ENCODE measurements at regions not wholly inside any gene's neighbourhood (a gene's known extent, or its start where the extent isn't known, plus 50 kb on each side); places are given as distances from the start of the nearest gene placed in this dataset.
"Not testable (repeated sequence)": the region's sequence is repeated elsewhere in the genome, so short reads cannot be mapped to it uniquely, and the experiment has no call there.

GRCh38 chr2:7094231-7094741, 177.1 kb downstream of the RNF144A start:
- Histone ChIP-seq H3K9me3 (ENCODE audit: control insufficient read depth in 3 of 3, low read length in 3 of 3) (no peaks in the 10 kb centered on the region), H3K4me3 (ENCODE audit: low read length in 3 of 3) (no peak overlapping the region), H3K27ac (ENCODE audit: low read depth, low read length) (no peak overlapping the region), H3K9ac (ENCODE audit: low read depth in 1 of 3, low read length in 3 of 3) (no peak overlapping the region), H3K36me3 (ENCODE audit: control insufficient read depth in 3 of 3, insufficient read depth in 3 of 3, low read length in 3 of 3) (no peaks in the 10 kb centered on the region), H3K27me3 (ENCODE audit: control insufficient read depth in 3 of 3, insufficient read depth in 3 of 3, low read length in 3 of 3) (no peaks in the 10 kb centered on the region), H3K4me1 (ENCODE audit: control insufficient read depth in 3 of 3, insufficient read depth in 3 of 3, low read length in 3 of 3) (peaks cover 4 to 6% (median 4%) of the 10 kb centered on the region in 3 donors)

GRCh38 chr2:7096726-7097352, 179.6 kb downstream of the RNF144A start:
- H3K36me3 ChIP-seq (ENCODE audit: control insufficient read depth in 3 of 3, insufficient read depth in 3 of 3, low read length in 3 of 3) = no peaks in the 10 kb centered on the region
- no peaks in the 10 kb centered on the region for H3K9me3 ChIP-seq (ENCODE audit: control insufficient read depth in 3 of 3, low read length in 3 of 3)
- H3K27ac ChIP-seq (ENCODE audit: low read depth, low read length) = no peak overlapping the region
- peaks cover 4 to 6% (median 4%) of the 10 kb centered on the region in 3 donors for H3K4me1 ChIP-seq (ENCODE audit: control insufficient read depth in 3 of 3, insufficient read depth in 3 of 3, low read length in 3 of 3)
- H3K27me3 ChIP-seq (ENCODE audit: control insufficient read depth in 3 of 3, insufficient read depth in 3 of 3, low read length in 3 of 3) = no peaks in the 10 kb centered on the region
- H3K4me3 ChIP-seq (ENCODE audit: low read length in 3 of 3) = no peak overlapping the region
- H3K9ac ChIP-seq (ENCODE audit: low read depth in 1 of 3, low read length in 3 of 3) = no peak overlapping the region

- Histone ChIP-seq H3K4me3 (ENCODE audit: low read length in 3 of 3) (peak overlapping the region; percentile 15 to 63 (median 49)), H3K9ac (ENCODE audit: low read depth in 1 of 3, low read length in 3 of 3) (peak overlapping the region in 2 of 3 donors; percentile 16 to 47), H3K27ac (ENCODE audit: low read depth, low read length) (no peak overlapping the region)
These were observed 180.2 kb downstream of the RNF144A start for GRCh38 chr2:7097353-7097895.

DNA sequence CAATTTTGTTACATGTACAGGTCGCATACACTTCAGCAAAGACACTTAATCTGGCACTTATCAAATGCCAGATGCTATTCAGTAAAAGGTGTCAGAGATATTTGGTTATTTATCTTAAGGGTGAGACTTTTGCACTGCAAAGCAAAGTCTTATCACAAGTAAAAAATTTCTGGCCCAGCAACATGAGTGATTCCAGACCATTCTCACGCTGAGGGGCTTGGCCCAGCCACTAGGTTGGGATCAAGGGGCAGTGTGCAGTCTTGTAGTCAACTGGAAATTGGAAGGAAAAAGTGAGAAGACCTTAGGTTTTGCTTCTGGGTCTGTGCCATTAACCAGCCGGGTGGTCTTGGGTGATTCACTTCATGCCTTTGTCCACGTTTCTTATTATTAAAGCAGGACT, 181.6 kb downstream of the RNF144A start:
- Histone ChIP-seq H3K36me3 (ENCODE audit: control insufficient read depth in 3 of 3, insufficient read depth in 3 of 3, low read length in 3 of 3) (no peaks in the 10 kb centered on the region), H3K27me3 (ENCODE audit: control insufficient read depth in 3 of 3, insufficient read depth in 3 of 3, low read length in 3 of 3) (no peaks in the 10 kb centered on the region), H3K9ac (ENCODE audit: low read depth in 1 of 3, low read length in 3 of 3) (no peak overlapping the region), H3K27ac (ENCODE audit: low read depth, low read length) (no peak overlapping the region), H3K4me3 (ENCODE audit: low read length in 3 of 3) (no peak overlapping the region), H3K9me3 (ENCODE audit: control insufficient read depth in 3 of 3, low read length in 3 of 3) (no peaks in the 10 kb centered on the region), H3K4me1 (ENCODE audit: control insufficient read depth in 3 of 3, insufficient read depth in 3 of 3, low read length in 3 of 3) (peaks cover 4 to 6% (median 4%) of the 10 kb centered on the region in 3 donors)

More at GRCh38 chr2:7097353-7097895, 180.2 kb downstream of the RNF144A start:
- Histone ChIP-seq H3K4me1 (ENCODE audit: control insufficient read depth in 3 of 3, insufficient read depth in 3 of 3, low read length in 3 of 3) (peaks cover 4 to 6% (median 4%) of the 10 kb centered on the region in 3 donors), H3K9me3 (ENCODE audit: control insufficient read depth in 3 of 3, low read length in 3 of 3) (no peaks in the 10 kb centered on the region), H3K27me3 (ENCODE audit: control insufficient read depth in 3 of 3, insufficient read depth in 3 of 3, low read length in 3 of 3) (no peaks in the 10 kb centered on the region), H3K36me3 (ENCODE audit: control insufficient read depth in 3 of 3, insufficient read depth in 3 of 3, low read length in 3 of 3) (no peaks in the 10 kb centered on the region)

- not testable (repeated sequence) for H3K9ac ChIP-seq (ENCODE audit: low read depth in 1 of 3, low read length in 3 of 3); H3K27me3 ChIP-seq (ENCODE audit: control insufficient read depth in 3 of 3, insufficient read depth in 3 of 3, low read length in 3 of 3); H3K4me3 ChIP-seq (ENCODE audit: low read length in 3 of 3); H3K9me3 ChIP-seq (ENCODE audit: control insufficient read depth in 3 of 3, low read length in 3 of 3); H3K4me1 ChIP-seq (ENCODE audit: control insufficient read depth in 3 of 3, insufficient read depth in 3 of 3, low read length in 3 of 3); H3K27ac ChIP-seq (ENCODE audit: low read depth, low read length); H3K36me3 ChIP-seq (ENCODE audit: control insufficient read depth in 3 of 3, insufficient read depth in 3 of 3, low read length in 3 of 3)
These were observed 182.5 kb downstream of the RNF144A start for GRCh38 chr2:7099687-7100086.

DNA sequence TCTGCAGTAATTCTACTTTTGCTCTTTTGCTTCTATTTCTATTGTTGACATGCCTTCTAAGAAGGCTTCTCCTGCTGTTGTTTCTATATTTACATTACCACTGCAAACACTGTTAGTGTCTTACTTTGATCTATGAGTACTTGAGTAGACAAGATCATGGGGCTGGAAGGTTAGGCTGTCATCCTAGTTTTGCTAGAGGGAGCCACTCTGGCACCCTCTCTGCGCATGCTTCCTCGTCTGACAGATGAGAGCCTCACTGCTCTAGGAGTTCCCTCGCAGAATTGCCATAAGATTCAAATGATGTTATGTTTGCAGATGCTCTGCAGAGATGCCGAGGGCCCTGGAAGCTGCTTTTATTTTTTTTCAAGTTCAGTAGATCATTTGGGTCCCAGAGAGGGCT, 185.6 kb downstream of the RNF144A start:
- Histone ChIP-seq H3K27me3 (ENCODE audit: control insufficient read depth in 3 of 3, insufficient read depth in 3 of 3, low read length in 3 of 3) (no peaks in the 10 kb centered on the region), H3K4me1 (ENCODE audit: control insufficient read depth in 3 of 3, insufficient read depth in 3 of 3, low read length in 3 of 3) (no peaks in the 10 kb centered on the region), H3K36me3 (ENCODE audit: control insufficient read depth in 3 of 3, insufficient read depth in 3 of 3, low read length in 3 of 3) (no peaks in the 10 kb centered on the region), H3K9me3 (ENCODE audit: control insufficient read depth in 3 of 3, low read length in 3 of 3) (no peaks in the 10 kb centered on the region), H3K9ac (ENCODE audit: low read depth in 1 of 3, low read length in 3 of 3) (no peak overlapping the region), H3K4me3 (ENCODE audit: low read length in 3 of 3) (no peak overlapping the region), H3K27ac (ENCODE audit: low read depth, low read length) (no peak overlapping the region)

DNA sequence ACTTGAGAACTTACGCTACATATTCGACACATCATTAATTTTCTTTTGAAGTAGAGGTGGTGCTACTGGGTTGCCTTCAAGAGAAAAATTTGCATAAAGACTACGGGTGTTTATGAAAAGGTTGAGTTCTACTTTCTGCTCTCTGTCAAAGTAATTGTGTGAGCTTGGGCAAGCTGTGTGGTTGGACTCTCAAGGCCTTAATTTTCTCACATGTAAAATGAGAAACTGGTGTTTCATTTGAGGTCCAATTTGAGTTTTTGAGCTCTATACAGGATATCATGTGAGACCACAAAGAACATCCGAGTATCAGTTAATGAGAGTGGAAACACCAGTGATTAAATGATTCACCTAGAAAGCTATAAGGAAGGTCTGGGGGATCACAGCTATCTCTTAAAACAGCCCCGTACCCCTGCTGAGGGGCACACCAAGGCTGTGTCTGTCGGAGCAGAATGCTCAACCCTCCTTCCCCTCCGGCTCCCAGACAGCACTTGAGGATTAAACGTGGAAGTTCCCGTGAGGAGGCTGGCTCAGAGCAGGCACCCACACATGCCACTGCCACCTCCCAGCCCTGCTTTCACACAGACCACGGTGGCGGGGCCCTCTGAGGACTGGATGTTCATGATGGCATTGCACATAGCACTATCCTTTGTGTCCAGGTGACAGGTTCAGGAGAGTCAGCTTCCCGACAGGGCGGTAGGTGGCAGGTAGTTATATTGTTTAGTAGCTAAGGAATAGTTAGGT, 191.8 kb downstream of the RNF144A start:
- Histone ChIP-seq H3K9ac (ENCODE audit: low read depth in 1 of 3, low read length in 3 of 3) (no peak overlapping the region), H3K27me3 (ENCODE audit: control insufficient read depth in 3 of 3, insufficient read depth in 3 of 3, low read length in 3 of 3) (no peaks in the 10 kb centered on the region), H3K4me3 (ENCODE audit: low read length in 3 of 3) (no peak overlapping the region)

DNA sequence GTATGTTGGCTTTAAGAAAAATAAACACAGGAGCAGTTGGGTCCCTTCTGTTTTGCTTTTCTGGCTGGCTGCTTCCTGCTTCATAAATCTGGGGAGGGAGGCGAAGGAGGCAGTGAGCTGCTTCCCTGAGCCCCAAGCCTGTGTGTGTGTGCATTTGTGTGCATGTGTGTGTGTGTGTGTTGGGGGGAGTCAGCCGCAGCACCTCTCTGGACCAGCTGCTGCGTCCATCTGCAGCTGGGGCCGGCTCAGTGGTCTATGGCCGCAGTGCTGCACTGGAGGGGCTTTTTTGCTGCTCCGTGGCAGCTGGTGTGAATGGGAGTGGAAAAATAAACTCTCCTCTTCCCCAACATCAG, 192.3 kb downstream of the RNF144A start:
- no peaks in the 10 kb centered on the region for H3K27me3 ChIP-seq (ENCODE audit: control insufficient read depth in 3 of 3, insufficient read depth in 3 of 3, low read length in 3 of 3)
- H3K27ac ChIP-seq (ENCODE audit: low read depth, low read length) = no peak overlapping the region
- H3K9me3 ChIP-seq (ENCODE audit: control insufficient read depth in 3 of 3, low read length in 3 of 3) = no peaks in the 10 kb centered on the region
- H3K4me1 ChIP-seq (ENCODE audit: control insufficient read depth in 3 of 3, insufficient read depth in 3 of 3, low read length in 3 of 3) = no peaks in the 10 kb centered on the region
- no peaks in the 10 kb centered on the region for H3K36me3 ChIP-seq (ENCODE audit: control insufficient read depth in 3 of 3, insufficient read depth in 3 of 3, low read length in 3 of 3)
- H3K4me3 ChIP-seq (ENCODE audit: low read length in 3 of 3) = no peak overlapping the region
- no peak overlapping the region for H3K9ac ChIP-seq (ENCODE audit: low read depth in 1 of 3, low read length in 3 of 3)

More for the DNA sequence above, 191.8 kb downstream of the RNF144A start:
- Histone ChIP-seq H3K36me3 (ENCODE audit: control insufficient read depth in 3 of 3, insufficient read depth in 3 of 3, low read length in 3 of 3) (no peaks in the 10 kb centered on the region), H3K4me1 (ENCODE audit: control insufficient read depth in 3 of 3, insufficient read depth in 3 of 3, low read length in 3 of 3) (no peaks in the 10 kb centered on the region), H3K9me3 (ENCODE audit: control insufficient read depth in 3 of 3, low read length in 3 of 3) (no peaks in the 10 kb centered on the region), H3K27ac (ENCODE audit: low read depth, low read length) (no peak overlapping the region)

GRCh38 chr2:7111626-7112025, 194.4 kb downstream of the RNF144A start:
- H3K36me3 ChIP-seq (ENCODE audit: control insufficient read depth in 3 of 3, insufficient read depth in 3 of 3, low read length in 3 of 3) = no peaks in the 10 kb centered on the region
- no peak overlapping the region for H3K9ac ChIP-seq (ENCODE audit: low read depth in 1 of 3, low read length in 3 of 3)
- no peaks in the 10 kb centered on the region for H3K9me3 ChIP-seq (ENCODE audit: control insufficient read depth in 3 of 3, low read length in 3 of 3)
- H3K4me3 ChIP-seq (ENCODE audit: low read length in 3 of 3) = no peak overlapping the region
- no peak overlapping the region for H3K27ac ChIP-seq (ENCODE audit: low read depth, low read length)
- no peaks in the 10 kb centered on the region for H3K27me3 ChIP-seq (ENCODE audit: control insufficient read depth in 3 of 3, insufficient read depth in 3 of 3, low read length in 3 of 3)
- no peaks in the 10 kb centered on the region for H3K4me1 ChIP-seq (ENCODE audit: control insufficient read depth in 3 of 3, insufficient read depth in 3 of 3, low read length in 3 of 3)

DNA sequence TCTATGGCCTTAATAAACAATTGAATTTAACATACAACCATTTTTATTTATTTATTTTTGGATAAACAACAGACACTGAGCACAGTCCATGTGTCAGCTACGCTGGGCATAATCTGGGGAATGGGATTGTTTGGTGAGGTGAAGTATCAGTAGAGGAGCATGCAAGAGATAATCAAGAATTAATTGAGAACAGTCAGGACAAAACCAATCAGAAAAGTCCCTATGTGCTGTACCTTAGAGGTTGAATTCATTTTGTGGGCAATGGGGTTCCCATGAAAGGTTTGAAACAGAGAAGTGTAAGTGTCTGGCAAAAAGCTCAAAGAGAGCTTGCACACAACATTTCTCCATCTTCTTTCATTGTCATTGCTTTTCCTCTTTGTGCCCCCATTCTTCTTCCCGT, 198.2 kb downstream of the RNF144A start:
- Histone ChIP-seq H3K27ac (ENCODE audit: low read depth, low read length) (no peak overlapping the region), H3K9me3 (ENCODE audit: control insufficient read depth in 3 of 3, low read length in 3 of 3) (no peaks in the 10 kb centered on the region), H3K9ac (ENCODE audit: low read depth in 1 of 3, low read length in 3 of 3) (no peak overlapping the region), H3K4me3 (ENCODE audit: low read length in 3 of 3) (no peak overlapping the region), H3K4me1 (ENCODE audit: control insufficient read depth in 3 of 3, insufficient read depth in 3 of 3, low read length in 3 of 3) (no peaks in the 10 kb centered on the region), H3K36me3 (ENCODE audit: control insufficient read depth in 3 of 3, insufficient read depth in 3 of 3, low read length in 3 of 3) (no peaks in the 10 kb centered on the region), H3K27me3 (ENCODE audit: control insufficient read depth in 3 of 3, insufficient read depth in 3 of 3, low read length in 3 of 3) (no peaks in the 10 kb centered on the region)
